ENCODE measurements at regions not wholly inside any gene's neighbourhood (a gene's known extent, or its start where the extent isn't known, plus 50 kb on each side); places are given as distances from the start of the nearest gene placed in this dataset.

GRCh38 chr6:56378966-56379585, 131.7 kb upstream of the COL21A1 start:
- TF ChIP-seq EZH2 (IDR thresholded peaks at IDR 0.05; ENCODE audit: insufficient read depth, poor library complexity, severe bottlenecking) (no peak), EZH2phosphoT487 (IDR thresholded peaks at IDR 0.05; ENCODE audit: insufficient read depth, low read depth) (no peak)
